Stomach (tissue), 4 donors: ENCODE measurements at regions not wholly inside any gene's neighbourhood (a gene's known extent, or its start where the extent isn't known, plus 50 kb on each side); places are given as distances from the start of the nearest gene placed in this dataset.

Experiments used
- CTCF ChIP-seq, 7 experiments: fragments of 450-650 bp in 4 of 7; fragments of 200-600 bp in 3 of 7; sonication (generic) in 3 of 7; IDR thresholded peaks; one replicate each; pipeline ENCODE4 v1.5.1; 2016 to 2019; ENCODE audit warnings: antibody characterized with exemption in 7 of 7, control low read depth in 2 of 7, mild to moderate bottlenecking in 1 of 7
- EP300 ChIP-seq: sonication (generic); formaldehyde crosslinking; IDR thresholded peaks from one replicate; pipeline ENCODE4 v1.6.1; 2017; ENCODE audit warnings: antibody characterized with exemption
- POLR2A ChIP-seq, 4 donors: fragments of 450-650 bp; IDR thresholded peaks; one replicate each; pipeline ENCODE4 v1.6.1; 2016; ENCODE audit warnings: antibody characterized with exemption in 4 of 4, control low read depth in 2 of 4, mild to moderate bottlenecking in 1 of 4, moderate library complexity in 1 of 4
- POLR2AphosphoS5 ChIP-seq, 3 donors: sonication (generic); formaldehyde crosslinking; IDR thresholded peaks; one replicate each; pipeline ENCODE4 v1.6.1; 2016; ENCODE audit warnings: antibody characterized with exemption in 3 of 3

GRCh38 chr10:109106604-109107003 lies 816.7 kb downstream of the XPNPEP1 start:
- TF ChIP-seq CTCF (IDR thresholded peaks at IDR 0.05) = no peak
- TF ChIP-seq EP300 = no peak
- no peak for TF ChIP-seq POLR2A (IDR thresholded peaks at IDR 0.05)
- no peak for TF ChIP-seq POLR2AphosphoS5 (IDR thresholded peaks at IDR 0.05)
